ENCODE measurements at regions not wholly inside any gene's neighbourhood (a gene's known extent, or its start where the extent isn't known, plus 50 kb on each side); places are given as distances from the start of the nearest gene placed in this dataset.

DNA sequence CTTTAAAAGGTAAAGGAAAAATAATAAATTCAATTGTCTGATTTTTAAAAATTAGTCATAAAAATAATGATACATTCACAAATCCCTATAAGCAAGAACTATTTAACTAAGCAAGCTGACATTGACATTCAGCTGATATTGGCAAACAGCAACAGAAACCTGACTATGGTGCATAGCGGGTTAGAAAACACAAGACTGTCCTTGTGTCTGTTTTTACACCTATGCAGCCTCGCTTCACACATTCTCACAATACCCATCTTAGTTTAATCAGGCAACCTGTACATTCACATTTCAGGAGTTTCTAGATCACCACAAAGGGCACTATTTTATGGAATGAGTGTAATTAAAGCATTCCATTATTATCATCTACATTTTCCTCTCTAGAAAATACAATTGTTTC, 737.1 kb downstream of the KCNA4 start:
- TF ChIP-seq, protein P1, sequence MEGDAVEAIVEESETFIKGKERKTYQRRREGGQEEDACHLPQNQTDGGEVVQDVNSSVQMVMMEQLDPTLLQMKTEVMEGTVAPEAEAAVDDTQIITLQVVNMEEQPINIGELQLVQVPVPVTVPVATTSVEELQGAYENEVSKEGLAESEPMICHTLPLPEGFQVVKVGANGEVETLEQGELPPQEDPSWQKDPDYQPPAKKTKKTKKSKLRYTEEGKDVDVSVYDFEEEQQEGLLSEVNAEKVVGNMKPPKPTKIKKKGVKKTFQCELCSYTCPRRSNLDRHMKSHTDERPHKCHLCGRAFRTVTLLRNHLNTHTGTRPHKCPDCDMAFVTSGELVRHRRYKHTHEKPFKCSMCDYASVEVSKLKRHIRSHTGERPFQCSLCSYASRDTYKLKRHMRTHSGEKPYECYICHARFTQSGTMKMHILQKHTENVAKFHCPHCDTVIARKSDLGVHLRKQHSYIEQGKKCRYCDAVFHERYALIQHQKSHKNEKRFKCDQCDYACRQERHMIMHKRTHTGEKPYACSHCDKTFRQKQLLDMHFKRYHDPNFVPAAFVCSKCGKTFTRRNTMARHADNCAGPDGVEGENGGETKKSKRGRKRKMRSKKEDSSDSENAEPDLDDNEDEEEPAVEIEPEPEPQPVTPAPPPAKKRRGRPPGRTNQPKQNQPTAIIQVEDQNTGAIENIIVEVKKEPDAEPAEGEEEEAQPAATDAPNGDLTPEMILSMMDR (IDR thresholded peaks at IDR 0.05; ENCODE audit: borderline replicate concordance, insufficient read depth, low read depth, low read length), result no peak
- H3K4me3 ChIP-seq (ENCODE audit: low read depth, low read length), result no peak overlapping the region

DNA sequence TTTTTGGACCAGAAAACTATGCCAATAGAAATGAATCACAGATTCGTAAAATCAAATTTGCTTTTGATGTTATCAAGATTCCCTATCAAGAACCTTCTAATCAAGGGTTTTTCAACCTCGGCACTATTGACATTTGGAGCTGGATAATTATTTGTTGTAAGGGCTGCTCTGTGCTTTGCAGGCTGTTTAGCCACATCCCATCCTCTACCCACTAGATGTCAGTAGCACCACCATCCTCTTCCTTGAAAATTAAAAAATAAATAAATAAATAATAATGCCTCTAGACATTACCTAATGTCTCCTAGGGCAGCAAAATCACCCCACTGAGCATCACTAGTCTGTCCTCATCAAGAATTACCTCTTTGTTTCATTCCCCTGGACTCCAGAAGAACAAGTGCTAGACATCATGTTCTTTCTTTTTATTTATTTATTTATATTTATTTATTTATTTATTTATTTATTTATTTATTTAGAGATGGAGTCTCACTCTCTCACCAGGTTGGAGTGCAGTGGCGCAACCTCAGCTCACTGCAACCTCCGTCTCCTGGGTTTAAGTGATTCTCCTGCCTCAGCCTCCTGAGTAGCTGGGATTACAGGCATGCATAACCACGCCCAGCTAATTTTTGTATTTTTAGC, 744.7 kb downstream of the KCNA4 start:
- H3K4me3 ChIP-seq (ENCODE audit: low read depth, low read length), result no peak overlapping the region
- TF ChIP-seq, protein P1 (IDR thresholded peaks at IDR 0.05; ENCODE audit: borderline replicate concordance, insufficient read depth, low read depth, low read length), result no peak

DNA sequence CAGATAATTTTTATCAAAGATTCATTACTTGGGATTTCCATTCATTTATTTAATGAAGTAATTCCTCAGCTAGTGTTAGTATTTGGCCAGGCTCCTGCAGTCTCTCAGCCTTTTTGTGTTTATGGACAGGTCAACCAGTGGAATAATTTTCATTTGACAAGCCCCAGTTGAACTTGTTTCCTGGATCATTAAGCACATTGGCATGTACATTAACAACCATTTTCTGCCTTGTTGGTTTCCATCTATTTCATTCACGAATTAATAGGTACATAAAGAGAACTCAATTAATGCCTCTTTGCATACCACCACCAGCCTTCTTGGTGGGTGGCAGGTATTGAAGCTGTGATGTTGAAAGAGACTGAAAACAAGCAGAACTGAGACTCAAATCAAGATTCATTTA, 745.2 kb downstream of the KCNA4 start:
- TF ChIP-seq, protein P1 (IDR thresholded peaks at IDR 0.05; ENCODE audit: borderline replicate concordance, insufficient read depth, low read depth, low read length), result no peak
- H3K4me3 ChIP-seq (ENCODE audit: low read depth, low read length), result no peak overlapping the region

DNA sequence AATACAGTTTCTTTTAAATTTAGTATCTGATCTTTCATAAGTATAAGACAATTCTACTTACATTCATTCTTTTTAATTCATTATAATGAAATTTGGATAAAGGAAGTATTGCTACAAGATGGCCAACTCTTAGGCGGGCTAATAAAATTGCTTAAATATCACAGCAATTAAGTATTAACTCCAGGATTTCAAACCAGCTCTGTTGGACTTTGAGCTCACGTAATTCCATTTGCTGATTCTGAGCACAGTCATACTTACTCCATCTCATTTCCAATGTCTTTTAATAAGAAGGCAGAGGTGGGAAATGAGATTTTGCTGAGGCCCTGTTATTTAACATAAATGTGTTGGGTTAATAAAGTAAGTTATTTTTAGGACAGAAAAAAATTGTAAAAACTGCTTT, 748.1 kb downstream of the KCNA4 start:
- TF ChIP-seq, protein P1 (IDR thresholded peaks at IDR 0.05; ENCODE audit: borderline replicate concordance, insufficient read depth, low read depth, low read length), result no peak
- H3K4me3 ChIP-seq (ENCODE audit: low read depth, low read length), result no peak overlapping the region

DNA sequence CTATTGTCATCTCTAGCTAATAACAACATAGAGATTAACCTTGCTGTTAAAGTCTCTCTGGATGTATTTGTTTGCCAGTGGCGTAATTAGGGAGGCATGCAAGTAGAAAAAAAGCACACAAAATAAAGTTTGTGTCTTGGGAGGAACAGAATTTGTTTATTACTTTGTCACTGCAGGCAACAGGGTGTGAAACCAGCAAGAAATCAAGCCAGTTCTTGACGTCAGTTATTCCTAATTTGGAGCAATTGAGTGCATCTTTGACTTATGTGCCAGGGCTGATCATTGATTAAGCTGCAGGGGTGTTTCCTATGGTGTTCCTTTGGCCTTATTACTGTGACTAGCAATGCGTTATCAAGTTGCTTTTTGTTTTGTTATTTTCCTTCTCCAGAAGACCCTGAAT, 751.0 kb downstream of the KCNA4 start:
- TF ChIP-seq, protein P1 (IDR thresholded peaks at IDR 0.05; ENCODE audit: borderline replicate concordance, insufficient read depth, low read depth, low read length), result no peak
- H3K4me3 ChIP-seq (ENCODE audit: low read depth, low read length), result no peak overlapping the region

DNA sequence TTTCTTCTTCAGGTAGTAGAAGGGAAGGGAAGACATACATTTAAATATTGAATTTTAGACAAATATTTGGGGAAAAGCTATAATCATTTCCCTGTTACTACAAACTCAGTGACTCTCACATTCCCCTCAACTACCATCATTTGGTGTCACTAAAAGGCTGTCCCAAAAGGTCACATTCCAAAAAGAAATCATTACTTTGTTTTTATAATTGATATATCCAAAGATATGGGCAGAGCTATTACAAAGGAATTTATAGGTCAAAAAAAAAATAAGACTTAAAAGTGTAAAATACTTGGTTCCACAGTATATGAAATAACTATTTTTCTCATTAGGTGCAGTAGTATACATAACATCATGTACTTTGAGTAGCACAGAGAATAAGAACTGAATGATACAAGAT, 751.4 kb downstream of the KCNA4 start:
- H3K4me3 ChIP-seq (ENCODE audit: low read depth, low read length), result no peak overlapping the region

More for the DNA sequence above, 751.4 kb downstream of the KCNA4 start:
- TF ChIP-seq, protein P1 (IDR thresholded peaks at IDR 0.05; ENCODE audit: borderline replicate concordance, insufficient read depth, low read depth, low read length), result no peak
